C4-2B (cell line): ENCODE measurements at regions not wholly inside any gene's neighbourhood (a gene's known extent, or its start where the extent isn't known, plus 50 kb on each side); places are given as distances from the start of the nearest gene placed in this dataset.
A peak's percentile ranks its signal among the peaks of the same experiment; 100 is the strongest.
"Not testable (repeated sequence)": the region's sequence is repeated elsewhere in the genome, so short reads cannot be mapped to it uniquely, and the experiment has no call there.

Experiments
- H3K27ac ChIP-seq: fragments of 450-650 bp; 2 replicates; pipeline ENCODE4 v1.5.1; 2017
- CTCF ChIP-seq: fragments of 450-650 bp; conservative IDR thresholded peaks from 2 replicates; pipeline ENCODE4 v1.5.1; 2017; ENCODE audit warnings: mild to moderate bottlenecking
- ZFX ChIP-seq: fragments of 450-650 bp; IDR thresholded peaks from 2 replicates; pipeline ENCODE4 v1.6.1; 2017

DNA sequence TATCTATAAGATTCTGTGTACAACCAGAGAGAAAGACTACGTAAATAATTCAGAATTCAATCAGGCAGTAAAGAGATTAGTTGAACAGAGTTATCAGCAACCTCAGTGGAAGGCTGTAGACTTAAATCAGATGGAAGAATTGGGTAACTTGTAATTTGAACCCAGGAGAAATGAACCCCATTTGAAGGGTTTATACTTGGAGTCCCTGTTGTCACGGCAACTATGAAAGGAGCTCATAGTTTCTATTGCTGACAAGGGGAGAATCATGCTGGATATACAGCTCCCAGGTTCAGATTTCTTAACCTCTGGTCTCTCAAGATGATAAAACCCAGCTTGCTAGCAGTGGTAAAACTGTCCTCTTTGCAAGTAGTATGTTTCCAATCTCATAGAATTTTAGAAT lies 54.4 kb upstream of the BMP4 start:
- TF ChIP-seq ZFX: no peak
- no peak for TF ChIP-seq CTCF
- H3K27ac ChIP-seq: no peak overlapping the region

DNA sequence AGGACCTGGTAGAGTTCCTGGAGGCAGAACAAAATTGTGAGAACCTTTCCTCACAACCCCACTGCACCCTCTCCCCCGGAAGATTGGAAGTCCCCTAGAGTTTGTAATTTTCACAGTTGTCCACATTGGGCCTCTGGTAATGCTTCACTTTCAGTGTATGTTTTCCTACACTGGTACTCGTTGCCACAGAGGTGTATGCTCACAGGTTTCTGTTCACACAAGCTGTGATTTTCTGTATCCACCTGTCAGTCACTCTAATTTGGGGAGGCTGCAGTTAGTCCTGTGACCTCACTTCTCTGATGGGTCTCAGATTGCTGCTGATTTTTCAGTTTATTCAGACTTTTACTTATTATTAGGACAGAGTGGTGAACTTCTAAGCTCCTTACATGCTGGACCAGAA lies 66.4 kb upstream of the BMP4 start:
- TF ChIP-seq ZFX (no peak), CTCF (no peak)

DNA sequence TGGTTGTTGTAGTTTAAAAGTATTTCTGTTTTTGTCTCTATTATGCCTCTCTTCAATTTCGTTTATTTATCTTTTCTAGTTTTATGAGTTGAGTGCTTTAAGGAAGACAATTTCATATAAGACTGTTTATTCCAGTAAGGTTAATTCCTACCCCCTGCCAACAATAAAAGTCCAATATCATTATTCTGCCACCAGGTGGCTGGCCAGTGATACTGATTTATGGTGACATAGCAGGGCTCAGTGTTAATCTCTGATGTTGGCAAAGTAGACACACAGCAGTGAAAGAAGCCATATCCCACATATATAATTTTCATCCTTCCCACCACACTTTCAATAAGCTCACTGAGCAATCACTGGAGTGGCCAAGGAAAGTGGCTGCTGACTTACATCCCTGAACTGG lies 69.0 kb upstream of the BMP4 start:
- H3K27ac ChIP-seq: no peak overlapping the region
- no peak for TF ChIP-seq ZFX
- peak; percentile 71 for TF ChIP-seq CTCF

More for the DNA sequence above, 66.4 kb upstream of the BMP4 start:
- H3K27ac ChIP-seq: no peak overlapping the region

- H3K27ac ChIP-seq: no peak overlapping the region
- TF ChIP-seq ZFX (no peak), CTCF (no peak)
Observed at GRCh38 chr14:54026671-54027070, 70.0 kb upstream of the BMP4 start.

DNA sequence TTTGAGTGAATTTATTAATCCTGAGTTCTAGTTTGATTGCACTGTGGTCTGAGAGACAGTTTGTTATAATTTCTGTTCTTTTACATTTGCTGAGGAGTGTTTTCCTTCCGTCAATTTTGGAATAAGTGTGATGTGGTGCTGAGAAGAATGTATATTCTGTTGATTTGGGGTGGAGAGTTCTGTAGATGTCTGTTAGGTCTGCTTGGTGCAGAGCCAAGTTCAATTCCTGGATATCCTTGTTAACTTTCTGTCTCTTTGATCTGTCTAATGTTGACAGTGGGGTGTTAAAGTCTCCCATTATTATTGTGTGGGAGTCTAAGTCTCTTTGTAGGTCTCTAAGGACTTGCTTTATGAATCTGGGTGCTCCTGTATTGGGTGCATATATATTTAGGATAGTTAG lies 74.4 kb upstream of the BMP4 start:
- H3K27ac ChIP-seq: not testable (repeated sequence)

DNA sequence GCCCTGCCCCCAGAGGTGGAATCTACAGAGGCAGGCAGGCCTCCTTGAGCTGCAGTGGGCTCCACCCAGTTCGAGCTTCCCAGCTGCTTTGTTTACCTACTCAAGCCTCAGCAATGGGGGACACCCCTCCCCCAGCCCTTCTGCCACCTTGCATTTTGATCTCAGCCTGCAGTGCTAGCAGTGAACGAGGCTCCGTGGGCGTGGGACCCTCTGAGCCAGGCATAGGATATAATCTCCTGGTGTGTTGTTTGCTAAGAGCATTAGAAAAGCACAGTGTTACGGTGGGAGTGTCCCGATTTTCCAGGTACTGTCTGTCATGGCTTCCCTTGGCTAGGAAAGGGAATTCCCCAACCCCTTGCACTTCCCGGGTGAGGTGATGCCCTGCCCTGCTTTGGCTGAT lies 76.7 kb upstream of the BMP4 start:
- not testable (repeated sequence) for H3K27ac ChIP-seq

- TF ChIP-seq ZFX (no peak), CTCF (no peak)
- no peak overlapping the region for H3K27ac ChIP-seq
Observed at GRCh38 chr14:54038724-54039123, 82.1 kb upstream of the BMP4 start.

DNA sequence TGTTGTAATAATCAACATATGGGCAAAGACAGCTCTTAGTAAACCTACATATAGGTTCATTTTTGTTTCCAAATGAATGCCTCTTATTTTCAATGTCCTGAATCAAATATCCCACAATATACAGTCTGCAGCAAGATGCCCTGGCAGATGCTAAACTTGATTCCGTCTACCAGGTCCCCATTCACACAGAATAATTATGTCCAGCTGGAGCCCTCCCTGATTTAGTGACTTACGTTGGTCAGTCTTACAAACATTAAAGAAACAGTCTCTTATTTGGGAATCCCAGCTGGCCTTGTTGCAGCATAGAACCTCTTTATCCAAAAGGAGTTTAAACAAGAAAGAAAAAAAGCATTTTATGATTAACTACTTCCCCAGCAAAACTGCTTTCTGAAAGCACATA lies 82.7 kb upstream of the BMP4 start:
- TF ChIP-seq CTCF: no peak
- TF ChIP-seq ZFX: no peak
- H3K27ac ChIP-seq: no peak overlapping the region

GRCh38 chr14:54040846-54041245 lies 84.2 kb upstream of the BMP4 start:
- no peak overlapping the region for H3K27ac ChIP-seq
- TF ChIP-seq ZFX (no peak), CTCF (no peak)
